ENCODE measurements at regions not wholly inside any gene's neighbourhood (a gene's known extent, or its start where the extent isn't known, plus 50 kb on each side); places are given as distances from the start of the nearest gene placed in this dataset.

GRCh38 chr3:147775816-147776530 is 366.8 kb downstream of the ZIC1 start:
- H3K27ac ChIP-seq (replicated peaks), result no peak overlapping the region
- no peak for TF ChIP-seq POLR2AphosphoS5 (IDR thresholded peaks at IDR 0.05; ENCODE audit: low read depth)
- TF ChIP-seq CTCF (IDR thresholded peaks at IDR 0.05; ENCODE audit: insufficient read depth, low read length), result no peak
- TF ChIP-seq REST (IDR thresholded peaks at IDR 0.05; ENCODE audit: insufficient replicate concordance, low read depth), result no peak
- no peak for TF ChIP-seq SPI1 (IDR thresholded peaks at IDR 0.05; ENCODE audit: borderline replicate concordance, low read depth)
- no peak for TF ChIP-seq GABPA (IDR thresholded peaks at IDR 0.05; ENCODE audit: low read depth)
- no peaks in the 10 kb centered on the region for H3K27me3 ChIP-seq (ENCODE audit: insufficient read depth, poor library complexity, severe bottlenecking)
- H3K4me3 ChIP-seq (replicated peaks; ENCODE audit: insufficient read depth, low read length), result no peak overlapping the region
- no peak for DNase-seq (ENCODE audit: low read depth in 1 of 2, low spot score in 1 of 2)

GRCh38 chr3:147793841-147794240 is 384.7 kb downstream of the ZIC1 start:
- Histone ChIP-seq H3K27ac (replicated peaks) (no peak overlapping the region), H3K27me3 (ENCODE audit: insufficient read depth, poor library complexity, severe bottlenecking) (no peaks in the 10 kb centered on the region), H3K4me3 (replicated peaks; ENCODE audit: insufficient read depth, low read length) (no peak overlapping the region)
- TF ChIP-seq CTCF (IDR thresholded peaks at IDR 0.05; ENCODE audit: insufficient read depth, low read length), result no peak
- TF ChIP-seq SPI1 (IDR thresholded peaks at IDR 0.05; ENCODE audit: borderline replicate concordance, low read depth), result no peak
- no peak for TF ChIP-seq POLR2AphosphoS5 (IDR thresholded peaks at IDR 0.05; ENCODE audit: low read depth)
- TF ChIP-seq REST (IDR thresholded peaks at IDR 0.05; ENCODE audit: insufficient replicate concordance, low read depth), result no peak
- TF ChIP-seq GABPA (IDR thresholded peaks at IDR 0.05; ENCODE audit: low read depth), result no peak
- no peak for DNase-seq (ENCODE audit: low read depth in 1 of 2, low spot score in 1 of 2)

GRCh38 chr3:147794596-147794995 is 385.4 kb downstream of the ZIC1 start:
- Histone ChIP-seq H3K4me3 (replicated peaks; ENCODE audit: insufficient read depth, low read length) (no peak overlapping the region), H3K27ac (replicated peaks) (no peak overlapping the region), H3K27me3 (ENCODE audit: insufficient read depth, poor library complexity, severe bottlenecking) (no peaks in the 10 kb centered on the region)
- DNase-seq (ENCODE audit: low read depth in 1 of 2, low spot score in 1 of 2), result no peak
- TF ChIP-seq REST (IDR thresholded peaks at IDR 0.05; ENCODE audit: insufficient replicate concordance, low read depth) (no peak), POLR2AphosphoS5 (IDR thresholded peaks at IDR 0.05; ENCODE audit: low read depth) (no peak), GABPA (IDR thresholded peaks at IDR 0.05; ENCODE audit: low read depth) (no peak), CTCF (IDR thresholded peaks at IDR 0.05; ENCODE audit: insufficient read depth, low read length) (no peak), SPI1 (IDR thresholded peaks at IDR 0.05; ENCODE audit: borderline replicate concordance, low read depth) (no peak)

Data from HL-60 (cell line).